K562 (cell line): ENCODE measurements at regions not wholly inside any gene's neighbourhood (a gene's known extent, or its start where the extent isn't known, plus 50 kb on each side); places are given as distances from the start of the nearest gene placed in this dataset.

Experiments
- ATAC-seq: fragments of 200-7000 bp; cut with Tn5 transposase; 3 replicates; pipeline ENCODE4 v1.9.1; 2020; ENCODE audit warnings: moderate library complexity
- BruUV-seq: library from RNA; stranded (reverse); fragments of 400-500 nt; replicated peaks from 2 replicates; lab custom pipeline; 2021; lab: Mats Ljungman, UMichigan
- CTCF ChIA-PET: fragments of 300-600 bp; formaldehyde crosslinking; extraction: SDS; loops from one replicate; lab custom pipeline; 2021; ENCODE audit warnings: low intra/inter-chr PET ratio; lab: Yijun Ruan, JAX
- POLR2A ChIA-PET: fragments of 300-600, 350-650 bp; sonication (Branson Sonifier 250); formaldehyde crosslinking; extraction: SDS; loops from one replicate; lab custom pipeline; 2021; ENCODE audit warnings: antibody characterized with exemption, inconsistent platforms; lab: Yijun Ruan, JAX
- DNase-seq, 4 experiments: peaks; one replicate each; pipeline versions ENCODE4 v3.0.0 to v3.0.0-alpha.2; 2011 to 2018; ENCODE audit warnings: low spot score in 3 of 4, mixed read lengths in 3 of 4; ENCODE audit errors: extremely low read depth in 1 of 4
- FAIRE-seq: peaks from 2 replicates; lab custom pipeline; 2011; peaks lifted over from hg19 to GRCh38; lab: Jason Lieb, UNC
- H2AFZ ChIP-seq: 2 replicates; pipeline ENCODE4 v1.6.0; 2011; ENCODE audit warnings: low read depth, low read length, control low read depth, inconsistent platforms
- H3K27ac ChIP-seq: fragments of 200-600 bp; 3 replicates; pipeline ENCODE4 v1.8.0; 2011; ENCODE audit warnings: low read depth, mild to moderate bottlenecking, control low read depth, inconsistent platforms, low read length, moderate library complexity, mixed read lengths; ENCODE audit errors: extremely low read depth
- H3K27me3 ChIP-seq, 2 experiments: fragments of 300-600 bp in 1 of 2; 2 replicates in 1 of 2; 3 replicates in 1 of 2; pipeline versions ENCODE4 v1.6.0 to v1.8.0; 2011; ENCODE audit warnings: inconsistent platforms in 2 of 2, low read length in 2 of 2, mild to moderate bottlenecking in 1 of 2, mixed read lengths in 1 of 2, moderate library complexity in 1 of 2; ENCODE audit not compliant: control insufficient read depth in 2 of 2, insufficient read depth in 2 of 2
- H3K36me3 ChIP-seq: fragments of 300-600 bp; 3 replicates; pipeline ENCODE4 v1.8.0; 2011; ENCODE audit warnings: mild to moderate bottlenecking, low read length, inconsistent platforms; ENCODE audit not compliant: control insufficient read depth, insufficient read depth
- H3K4me1 ChIP-seq, 2 experiments: fragments of 200-600 bp in 1 of 2; replicated peaks in 1 of 2; 2 replicates in 1 of 2; 3 replicates in 1 of 2; pipeline versions ENCODE4 v1.5.1 to v1.8.0; 2011; ENCODE audit warnings: inconsistent platforms in 2 of 2, low read length in 2 of 2, mild to moderate bottlenecking in 1 of 2, mixed read lengths in 1 of 2, moderate library complexity in 1 of 2; ENCODE audit not compliant: control insufficient read depth in 2 of 2, insufficient read depth in 2 of 2
- H3K4me2 ChIP-seq: 2 replicates; pipeline ENCODE4 v1.6.1; 2011; ENCODE audit warnings: low read length, control low read depth, inconsistent platforms, mixed read lengths; ENCODE audit not compliant: insufficient read depth
- H3K4me3 ChIP-seq: fragments of 200-600 bp; sonication (generic), shearing (Covaris generic); 2 replicates; pipeline ENCODE4 v1.5.1; 2016; ENCODE audit warnings: control low read depth, inconsistent platforms
- H3K79me2 ChIP-seq: fragments of 200-600 bp; 3 replicates; pipeline ENCODE4 v1.8.0; 2011; ENCODE audit warnings: low read length, inconsistent platforms; ENCODE audit not compliant: control insufficient read depth, insufficient read depth
- H3K9ac ChIP-seq, 2 experiments: 2 replicates each; pipeline versions ENCODE4 v1.6.0 to v1.6.1; 2011; ENCODE audit warnings: low read depth in 2 of 2, low read length in 2 of 2, control low read depth in 1 of 2, inconsistent platforms in 1 of 2, mild to moderate bottlenecking in 1 of 2, mixed read lengths in 1 of 2; ENCODE audit not compliant: insufficient read depth in 1 of 2
- H3K9me1 ChIP-seq: one replicate; pipeline ENCODE4 v1.6.0; 2011; ENCODE audit warnings: inconsistent platforms, mild to moderate bottlenecking, low read length, moderate library complexity; ENCODE audit not compliant: control insufficient read depth, insufficient read depth
- H3K9me3 ChIP-seq: replicated peaks from 2 replicates; pipeline ENCODE4 v1.5.1; 2011; ENCODE audit warnings: low read depth, low read length, inconsistent platforms; ENCODE audit not compliant: control insufficient read depth, insufficient read depth
- H4K20me1 ChIP-seq: replicated peaks from 2 replicates; pipeline ENCODE4 v1.6.1; 2011; ENCODE audit warnings: low read length, inconsistent platforms, mixed read lengths; ENCODE audit not compliant: control insufficient read depth, insufficient read depth
- CBX5 ChIP-seq: IDR thresholded peaks from 2 replicates; pipeline ENCODE4 v1.6.1; 2014; ENCODE audit warnings: low read depth, borderline replicate concordance
- DPF2 ChIP-seq: fragments of 450-650 bp; IDR thresholded peaks from 2 replicates; pipeline ENCODE4 v1.6.1; 2016
- HCFC1 ChIP-seq: IDR thresholded peaks from 2 replicates; pipeline ENCODE4 v1.6.1; 2012; ENCODE audit warnings: low read depth, low read length, improper control_type of control experiment
- KAT2B ChIP-seq: IDR thresholded peaks from one replicate; pipeline ENCODE4 v1.6.1; 2012; ENCODE audit warnings: low read depth, mild to moderate bottlenecking, control low read depth, inconsistent platforms, low read length, moderate library complexity
- PHF21A ChIP-seq: fragments of 450-650 bp; IDR thresholded peaks from 2 replicates; pipeline ENCODE4 v1.6.1; 2017; ENCODE audit warnings: low read depth, borderline replicate concordance
- RHOXF2B ChIP-seq: fragments of 250-450 bp; sonication (Bioruptor Pico); conservative IDR thresholded peaks from 2 replicates; pipeline ENCODE4 v1.5.1; 2021
- YBX1 ChIP-seq: fragments of 450-650 bp; IDR thresholded peaks from 2 replicates; pipeline ENCODE4 v1.7.1; 2016; ENCODE audit warnings: mild to moderate bottlenecking
- WGBS: fragments of 100-300 bp; shearing (Covaris generic); methylation state at CpG from one replicate; pipeline ENCODE4 v1.1.6; 2016; ENCODE audit warnings: low coverage, mixed read lengths; ENCODE audit not compliant: insufficient coverage; ENCODE audit errors: missing lambda C conversion rate; 5-methylcytosine and 5-hydroxymethylcytosine counted together
- in situ Hi-C: fragments of 300-500 bp; cut with MboI; formaldehyde crosslinking; loops from 4 replicates; pipeline ENCODE4 v1.15.0; 2018; ENCODE audit warnings: inconsistent platforms, mixed read lengths
- intact Hi-C: fragments of 100-400 bp; cut with micrococcal nuclease; formaldehyde crosslinking; loops from 2 replicates; pipeline ENCODE4 v1.14.2; 2022
- TF ChIP-seq, protein P1 (sequence below): fragments of 250-450 bp; sonication (Bioruptor Pico); IDR thresholded peaks from 2 replicates; pipeline ENCODE4 v1.9.0; 2021; ENCODE audit warnings: mild to moderate bottlenecking, inconsistent platforms

DNA sequence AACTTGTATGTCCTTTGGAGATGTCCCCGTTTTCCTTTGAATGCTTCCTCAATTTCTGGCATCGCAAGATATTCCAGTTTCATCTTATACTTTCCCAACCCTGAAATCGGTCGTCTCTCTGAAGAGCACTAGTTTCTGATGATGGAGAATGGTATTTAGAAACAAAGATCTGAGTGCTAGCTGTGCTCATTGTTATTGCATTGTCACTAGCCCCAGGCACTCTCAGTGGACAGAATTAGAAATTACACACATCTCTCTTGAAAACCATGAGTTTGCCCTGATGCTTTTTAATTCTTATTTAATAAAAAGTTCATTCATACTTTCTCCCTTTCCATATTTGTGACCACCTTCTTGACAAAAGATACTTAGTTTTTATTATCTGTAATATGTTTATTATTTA lies 67.7 kb downstream of the C9orf152 start:
- TF ChIP-seq PHF21A = no peak
- TF ChIP-seq, protein P1, sequence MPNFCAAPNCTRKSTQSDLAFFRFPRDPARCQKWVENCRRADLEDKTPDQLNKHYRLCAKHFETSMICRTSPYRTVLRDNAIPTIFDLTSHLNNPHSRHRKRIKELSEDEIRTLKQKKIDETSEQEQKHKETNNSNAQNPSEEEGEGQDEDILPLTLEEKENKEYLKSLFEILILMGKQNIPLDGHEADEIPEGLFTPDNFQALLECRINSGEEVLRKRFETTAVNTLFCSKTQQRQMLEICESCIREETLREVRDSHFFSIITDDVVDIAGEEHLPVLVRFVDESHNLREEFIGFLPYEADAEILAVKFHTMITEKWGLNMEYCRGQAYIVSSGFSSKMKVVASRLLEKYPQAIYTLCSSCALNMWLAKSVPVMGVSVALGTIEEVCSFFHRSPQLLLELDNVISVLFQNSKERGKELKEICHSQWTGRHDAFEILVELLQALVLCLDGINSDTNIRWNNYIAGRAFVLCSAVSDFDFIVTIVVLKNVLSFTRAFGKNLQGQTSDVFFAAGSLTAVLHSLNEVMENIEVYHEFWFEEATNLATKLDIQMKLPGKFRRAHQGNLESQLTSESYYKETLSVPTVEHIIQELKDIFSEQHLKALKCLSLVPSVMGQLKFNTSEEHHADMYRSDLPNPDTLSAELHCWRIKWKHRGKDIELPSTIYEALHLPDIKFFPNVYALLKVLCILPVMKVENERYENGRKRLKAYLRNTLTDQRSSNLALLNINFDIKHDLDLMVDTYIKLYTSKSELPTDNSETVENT (CRISPR knock-in tag) = no peak
- no peak for TF ChIP-seq DPF2
- Histone ChIP-seq H4K20me1 (no peaks in the 10 kb centered on the region), H3K27ac (no peak overlapping the region), H3K79me2 (no peaks in the 10 kb centered on the region), H3K4me2 (no peak overlapping the region), H3K27me3 (peaks cover 0 to 24% of the 10 kb centered on the region in 2 experiments; a peak in 4 of 5 replicates), H2AFZ (no peak overlapping the region), H3K36me3 (no peaks in the 10 kb centered on the region), H3K9ac (no peak overlapping the region), H3K9me1 (no peaks in the 10 kb centered on the region), H3K4me1 (no peaks in the 10 kb centered on the region), H3K4me3 (no peak overlapping the region), H3K9me3 (no peaks in the 10 kb centered on the region)
- in situ Hi-C loops (no loop called here), intact Hi-C loops (no loop called here)
- no peak for DNase-seq
- BruUV-seq = no TSS peak
- no peak for FAIRE-seq
- ChIA-PET CTCF (no interaction called here), POLR2A (no interaction called here)
- 0% methylated on average over 4 of the region's 4 CpGs for WGBS
- no peak for ATAC-seq

DNA sequence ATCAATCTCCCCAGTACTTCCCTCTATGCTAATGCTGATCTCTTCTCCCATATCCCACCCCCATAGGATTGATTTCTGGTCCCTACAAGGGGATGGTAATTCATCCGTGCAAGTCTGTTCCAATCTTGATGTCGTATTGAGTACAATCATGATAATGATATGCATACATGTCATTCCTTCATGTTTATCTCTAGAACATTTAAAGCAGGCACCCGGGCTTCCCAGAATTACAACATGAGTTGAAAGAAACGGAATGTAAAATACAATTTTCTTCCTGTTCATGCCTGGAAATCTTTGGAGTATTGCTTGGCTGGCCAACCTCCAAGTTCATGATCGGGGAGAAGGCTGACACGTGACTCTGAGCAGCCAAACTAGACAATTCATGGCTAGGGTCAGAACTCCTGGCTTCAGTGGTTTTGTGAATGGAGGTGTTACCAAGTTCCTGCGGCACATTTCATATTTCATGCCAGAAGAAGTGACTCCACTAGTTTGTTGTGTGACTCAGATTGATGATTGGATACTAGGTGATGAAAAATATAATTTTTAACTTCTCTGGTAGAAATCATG lies 66.6 kb downstream of the C9orf152 start:
- Histone ChIP-seq H3K4me1 (no peaks in the 10 kb centered on the region), H2AFZ (no peak overlapping the region), H4K20me1 (no peaks in the 10 kb centered on the region), H3K4me2 (no peak overlapping the region), H3K79me2 (no peaks in the 10 kb centered on the region), H3K36me3 (no peaks in the 10 kb centered on the region), H3K9me1 (no peaks in the 10 kb centered on the region), H3K4me3 (no peak overlapping the region), H3K27me3 (peaks cover 0 to 22% of the 10 kb centered on the region in 2 experiments; a peak in 3 of 5 replicates), H3K9ac (no peak overlapping the region), H3K27ac (no peak overlapping the region), H3K9me3 (no peaks in the 10 kb centered on the region)
- no peak for DNase-seq
- ChIA-PET CTCF (interaction anchor here (0.6 kb wide), 1 partner anchor 1570 kb away, joined by 3 read pairs; no protein-coding TSS in a partner anchor), POLR2A (no interaction called here)
- no TSS peak for BruUV-seq
- WGBS = 0% methylated on average over 7 of the region's 7 CpGs
- TF ChIP-seq KAT2B = no peak
- TF ChIP-seq HCFC1 = no peak
- TF ChIP-seq RHOXF2B (CRISPR knock-in tag) = no peak
- no peak for TF ChIP-seq YBX1
- TF ChIP-seq CBX5 = no peak
- in situ Hi-C loops (no loop called here), intact Hi-C loops (no loop called here)
- no peak for ATAC-seq
- no peak for FAIRE-seq
